GM18858 (cell line): ENCODE measurements at regions not wholly inside any gene's neighbourhood (a gene's known extent, or its start where the extent isn't known, plus 50 kb on each side); places are given as distances from the start of the nearest gene placed in this dataset.
"Not testable (repeated sequence)": the region's sequence is repeated elsewhere in the genome, so short reads cannot be mapped to it uniquely, and the experiment has no call there.

ENCODE experiments used
- ATAC-seq: cut with Tn5 transposase; IDR thresholded peaks from one replicate; pipeline ENCODE4 v1.9.1; 2021; ENCODE audit not compliant: unreplicated experiment

DNA sequence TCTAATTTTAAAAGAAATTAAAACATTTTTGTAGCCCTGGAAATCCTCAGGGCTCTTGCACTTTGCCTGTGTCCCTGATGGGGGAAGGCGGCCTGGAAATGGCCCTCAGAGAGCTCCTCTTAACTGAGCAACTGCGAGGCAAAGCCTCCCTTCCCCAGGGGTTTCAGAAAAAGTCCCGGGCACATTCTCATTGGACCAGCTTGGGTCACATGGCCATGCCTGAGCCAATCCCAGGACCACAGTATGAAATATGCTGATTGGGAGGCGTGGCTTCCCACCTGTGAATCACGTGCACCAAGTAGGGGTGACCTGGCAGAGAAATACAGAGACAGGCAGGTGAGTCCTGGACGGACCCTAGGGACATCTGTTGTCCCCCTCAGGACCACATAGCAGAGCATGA is 90.4 kb upstream of the SFSWAP start:
- ATAC-seq, result no peak

DNA sequence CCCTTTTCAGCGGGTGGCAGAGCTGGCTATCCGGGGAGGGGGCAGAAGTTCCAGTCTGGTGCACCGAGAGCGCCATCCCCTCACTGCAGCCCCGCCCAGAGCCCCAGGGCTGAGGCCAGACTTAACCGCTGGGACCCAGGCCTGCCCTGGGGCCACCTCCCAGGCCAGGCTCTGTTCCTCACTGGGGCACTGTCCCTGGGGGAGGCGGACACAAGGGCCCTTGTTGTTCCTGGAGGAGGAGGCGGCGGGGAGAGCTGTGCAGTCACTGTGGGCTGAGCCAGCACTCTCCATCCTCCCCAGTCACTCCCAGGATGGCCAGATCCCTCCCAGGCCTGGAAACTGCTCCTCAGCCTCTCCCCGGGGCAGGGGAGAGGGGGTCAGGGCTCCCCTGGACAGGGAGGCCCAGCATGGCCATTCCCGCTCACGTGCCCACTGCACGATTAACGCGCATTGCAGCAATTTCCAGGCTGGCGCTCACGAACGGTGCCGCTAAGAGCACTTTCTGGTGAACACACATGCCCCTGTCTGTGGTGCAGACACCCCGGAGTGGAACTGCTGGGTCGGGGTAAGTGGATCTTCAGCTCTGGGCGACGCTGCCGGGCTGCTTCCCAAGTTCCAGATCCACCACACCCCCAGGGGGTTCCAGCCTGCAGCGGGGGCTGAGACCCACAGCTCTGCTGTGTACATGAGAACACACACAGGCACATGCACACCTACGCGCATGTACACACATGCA is 89.8 kb upstream of the SFSWAP start:
- no peak for ATAC-seq

DNA sequence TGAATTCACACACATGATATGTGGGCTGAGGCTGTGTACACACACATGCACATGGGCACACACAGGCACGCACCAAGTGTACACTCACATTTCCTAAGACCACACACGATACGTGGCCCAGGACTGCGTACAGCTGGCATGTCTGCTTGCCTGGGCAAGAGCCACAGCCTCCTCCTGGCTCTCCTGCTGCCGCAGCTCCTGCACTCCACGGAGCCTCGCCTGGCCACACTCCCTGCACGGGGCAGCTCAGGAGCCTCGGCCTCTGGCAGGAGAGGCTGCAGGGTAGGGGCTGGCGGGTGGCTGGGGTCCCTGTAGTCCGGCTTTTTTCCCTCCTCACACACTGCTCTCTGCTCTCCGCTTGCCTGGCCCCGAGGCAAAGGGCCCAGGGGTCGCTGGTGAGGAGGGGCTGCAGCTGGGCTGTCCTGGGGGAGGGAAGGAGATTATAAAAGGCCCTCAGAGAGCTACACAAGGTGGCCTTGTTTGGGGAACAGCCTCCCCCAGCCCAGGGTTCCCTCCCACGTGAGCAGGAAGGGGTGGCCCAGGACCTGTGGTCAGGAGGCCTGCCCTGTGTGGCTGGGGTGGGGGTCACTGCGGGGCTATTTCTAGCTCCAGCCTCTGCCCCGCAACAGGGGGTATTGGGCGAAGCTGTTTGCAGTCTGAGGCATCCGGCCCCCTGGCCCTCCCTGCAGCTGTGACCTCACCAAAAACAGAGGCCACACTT is 89.0 kb upstream of the SFSWAP start:
- ATAC-seq, result no peak

GRCh38 chr12:131622422-131622955 is 88.4 kb upstream of the SFSWAP start:
- ATAC-seq, result no peak

GRCh38 chr12:131623404-131624368 is 87.2 kb upstream of the SFSWAP start:
- not testable (repeated sequence) for ATAC-seq

DNA sequence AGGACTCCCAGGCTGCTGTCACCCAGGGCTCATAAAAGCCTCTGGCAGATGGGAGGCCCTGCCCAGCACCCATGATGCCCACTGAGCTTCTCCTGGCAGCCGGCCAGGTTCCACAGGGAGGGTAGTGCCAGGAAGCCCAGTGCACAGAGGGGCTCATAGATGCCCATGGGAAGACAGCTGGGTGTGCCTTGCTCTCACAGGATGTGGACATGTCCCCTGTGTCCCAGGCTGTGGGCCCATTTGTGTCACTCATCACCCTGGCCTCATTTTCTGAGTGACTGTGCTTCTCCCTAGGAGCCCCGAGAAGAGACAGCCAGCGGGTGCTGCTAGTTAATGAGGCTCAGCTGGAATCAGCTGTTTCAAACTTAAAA is 86.5 kb upstream of the SFSWAP start:
- not testable (repeated sequence) for ATAC-seq

DNA sequence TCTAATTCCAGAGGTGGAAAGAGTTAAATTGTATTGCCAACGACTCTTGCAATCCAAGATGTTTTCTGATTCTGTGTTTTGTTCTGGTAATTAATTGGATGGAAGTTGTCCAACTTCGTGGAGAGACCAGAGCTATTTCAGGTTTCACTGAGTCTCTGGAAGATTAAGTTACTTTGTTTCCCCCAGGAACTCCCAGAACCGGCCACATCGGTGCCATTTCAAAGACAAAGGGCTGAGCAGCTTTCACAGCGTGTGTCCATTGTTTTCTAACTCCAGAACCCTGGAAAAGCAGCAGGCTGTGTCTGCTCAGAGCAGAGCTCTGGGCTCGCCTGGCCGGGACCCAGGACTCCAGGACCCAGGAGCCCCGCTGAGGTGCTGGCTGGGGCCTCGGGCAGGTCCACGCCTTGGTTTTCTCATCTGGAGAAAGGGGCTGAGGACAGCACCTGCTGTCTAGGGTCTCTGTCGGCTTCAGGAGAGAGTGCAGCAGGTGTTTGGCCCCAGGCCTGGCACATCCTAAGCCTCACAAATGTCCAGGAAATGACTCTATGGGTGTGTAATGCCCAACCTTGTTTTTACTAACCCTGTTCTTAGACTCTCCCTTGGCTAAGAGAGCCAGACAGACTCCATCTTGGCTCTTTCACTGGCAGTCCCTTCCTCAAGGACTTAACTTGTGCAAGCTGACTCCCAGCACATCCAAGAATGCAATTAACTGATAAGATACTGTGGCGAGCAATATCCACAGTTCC is 86.0 kb upstream of the SFSWAP start:
- ATAC-seq, result not testable (repeated sequence)

- not testable (repeated sequence) for ATAC-seq
Observed at GRCh38 chr12:131625966-131626722, 84.7 kb upstream of the SFSWAP start.

DNA sequence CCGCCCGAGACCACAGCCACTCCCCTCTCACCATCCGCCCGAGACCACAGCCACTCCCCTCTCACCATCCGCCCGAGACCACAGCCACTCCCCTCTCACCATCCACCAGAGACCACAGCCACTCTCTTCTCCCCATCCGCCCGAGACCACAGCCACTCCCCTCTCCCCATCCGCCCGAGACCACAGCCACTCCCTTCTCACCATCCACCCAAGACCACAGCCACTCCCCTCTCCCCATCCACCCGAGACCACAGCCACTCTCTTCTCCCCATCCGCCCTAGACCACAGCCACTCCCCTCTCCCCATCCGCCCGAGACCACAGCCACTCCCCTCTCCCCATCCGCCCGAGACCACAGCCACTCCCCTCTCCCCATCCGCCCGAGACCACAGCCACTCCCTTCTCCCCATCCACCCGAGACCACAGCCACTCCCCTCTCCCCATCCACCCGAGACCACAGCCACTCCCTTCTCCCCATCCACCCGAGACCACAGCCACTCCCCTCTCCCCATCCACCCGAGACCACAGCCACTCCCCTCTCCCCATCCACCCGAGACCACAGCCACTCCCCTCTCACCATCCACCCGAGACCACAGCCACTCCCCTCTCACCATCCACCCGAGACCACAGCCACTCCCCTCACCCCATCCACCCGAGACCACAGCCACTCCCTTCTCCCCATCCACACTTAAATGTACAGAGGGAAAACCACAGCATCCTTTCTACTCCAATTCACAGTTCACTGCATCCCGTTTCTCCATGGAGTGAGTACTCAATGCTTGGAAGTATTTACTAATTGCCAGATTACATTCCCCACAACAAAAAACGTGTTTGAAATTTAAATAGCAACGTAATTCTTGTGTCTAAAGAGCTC is 83.5 kb upstream of the SFSWAP start:
- ATAC-seq, result not testable (repeated sequence)

GRCh38 chr12:131628023-131628740 is 82.7 kb upstream of the SFSWAP start:
- ATAC-seq, result no peak

DNA sequence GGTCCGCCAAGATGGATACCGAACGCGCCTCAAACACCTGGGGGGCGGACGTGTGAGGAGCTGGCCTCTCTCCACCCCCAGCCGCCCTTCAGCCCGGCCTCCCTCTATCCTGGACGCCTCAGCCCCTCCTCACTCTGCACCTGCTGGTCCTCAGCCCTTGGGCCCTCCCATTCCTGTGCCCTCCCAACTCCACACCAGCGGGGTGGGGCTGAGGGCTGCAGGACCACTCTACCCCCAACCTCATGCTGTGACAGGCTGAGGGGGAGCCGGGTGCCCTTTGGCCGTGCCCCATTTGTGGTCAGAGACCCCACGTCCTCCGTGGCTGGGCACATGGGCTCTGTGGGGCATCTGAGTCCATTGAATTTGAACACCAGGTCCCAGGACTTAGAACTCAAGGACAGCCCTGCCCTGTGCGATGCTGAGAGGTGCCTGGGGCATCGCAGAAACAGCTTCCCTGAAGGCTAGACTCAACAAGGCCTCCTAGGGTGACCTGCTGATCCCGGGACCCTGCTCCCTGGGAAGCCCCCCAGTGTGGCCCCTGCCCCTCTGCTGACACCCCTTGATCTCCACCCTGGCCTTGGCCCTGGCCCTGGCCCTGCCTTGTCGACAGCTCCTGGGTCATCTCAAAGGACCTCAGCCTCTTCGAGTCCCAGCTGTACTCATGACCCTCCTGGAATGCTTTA is 82.0 kb upstream of the SFSWAP start:
- no peak for ATAC-seq

DNA sequence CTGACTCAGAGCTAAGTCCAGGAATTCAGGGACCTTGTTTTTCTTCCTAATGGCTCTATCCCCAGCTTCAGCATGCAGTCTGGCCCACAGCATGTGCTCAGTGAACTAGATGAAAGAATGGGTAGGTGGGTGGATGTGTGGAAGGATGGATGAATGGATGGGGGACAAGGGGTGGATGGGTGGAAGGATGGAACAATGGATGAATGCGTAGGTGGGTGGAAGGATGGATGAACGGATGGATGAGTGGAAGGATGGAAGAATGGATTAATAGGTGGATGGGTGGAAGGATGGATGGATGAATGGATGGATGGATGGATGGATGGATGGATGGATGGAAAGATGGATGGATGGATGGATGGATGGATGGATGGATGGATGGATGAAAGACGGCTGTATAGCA is 79.7 kb upstream of the SFSWAP start:
- no peak for ATAC-seq

DNA sequence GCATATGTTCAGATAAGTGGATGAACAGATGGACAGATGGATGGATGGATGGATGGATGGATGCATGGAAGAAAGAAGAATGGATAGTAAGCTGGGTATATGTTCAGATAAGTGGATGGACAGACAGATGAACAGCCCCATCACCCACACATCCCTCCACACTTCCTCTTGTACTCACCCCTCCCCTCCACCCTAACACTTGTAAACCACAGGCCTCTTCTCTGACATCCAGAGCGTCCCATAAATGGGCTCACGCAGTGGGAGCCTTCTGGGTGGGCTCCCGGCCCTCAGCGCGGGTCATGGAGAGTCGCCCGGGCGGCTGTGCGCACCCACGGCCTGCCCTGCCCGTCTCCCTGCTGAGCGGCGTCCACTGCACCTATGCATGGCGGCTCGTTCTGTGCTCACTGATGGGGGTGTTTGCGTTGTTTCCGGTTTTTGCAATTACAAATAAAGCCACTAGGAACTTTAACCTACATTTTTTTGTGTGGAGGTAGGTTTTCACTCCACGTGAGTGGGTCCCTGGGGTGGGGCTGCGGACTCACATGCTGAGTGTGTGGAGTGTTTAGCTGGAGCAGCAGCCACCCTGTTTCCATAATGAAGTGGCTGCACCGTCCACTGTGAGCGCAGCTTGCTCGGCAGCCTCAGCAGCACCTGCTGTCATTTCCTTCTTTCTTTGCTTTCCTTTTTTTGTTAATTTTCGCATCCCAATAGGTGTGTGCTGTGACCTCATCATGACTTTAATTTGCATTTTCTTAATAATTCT is 78.8 kb upstream of the SFSWAP start:
- ATAC-seq, result not testable (repeated sequence)

- ATAC-seq, result not testable (repeated sequence)
Observed at GRCh38 chr12:131632652-131633023, 78.3 kb upstream of the SFSWAP start.

- ATAC-seq, result not testable (repeated sequence)
Observed at GRCh38 chr12:131633610-131634009, 77.3 kb upstream of the SFSWAP start.

DNA sequence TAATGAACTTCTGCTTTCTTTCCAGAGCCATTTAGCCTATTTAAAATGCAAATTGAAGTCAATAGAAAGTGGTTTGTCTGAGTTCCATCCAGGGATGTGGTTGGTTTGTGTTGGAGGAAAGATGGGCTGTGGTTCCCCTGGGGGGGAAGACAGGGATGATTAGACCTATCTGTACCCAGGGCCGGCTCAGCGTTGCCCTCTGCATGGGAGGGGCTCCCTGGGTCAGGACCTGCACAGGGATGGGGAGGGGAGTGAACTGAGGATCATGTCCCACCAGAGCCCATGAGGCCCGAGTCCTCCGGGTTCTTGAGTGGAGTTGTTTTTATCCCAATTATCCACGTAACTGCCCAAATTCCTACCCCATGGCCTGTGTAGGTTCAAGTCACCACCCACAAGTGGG is 76.9 kb upstream of the SFSWAP start:
- no peak for ATAC-seq

DNA sequence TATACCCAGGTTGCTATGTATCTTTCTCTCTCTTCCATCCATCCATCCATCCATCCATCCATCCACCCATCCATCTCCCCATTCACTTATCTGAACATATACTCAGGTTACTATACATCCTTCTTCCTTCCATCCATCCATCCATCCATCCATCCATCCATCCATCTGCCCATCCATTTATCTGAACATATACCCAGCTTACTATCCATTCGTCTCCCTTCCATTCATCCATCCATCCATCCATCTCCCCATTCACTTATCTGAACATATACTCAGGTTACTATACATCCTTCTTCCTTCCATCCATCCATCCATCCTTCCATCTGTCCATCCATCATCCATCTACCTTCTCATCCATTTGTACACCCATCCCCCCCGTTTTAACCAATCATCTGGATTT is 75.9 kb upstream of the SFSWAP start:
- not testable (repeated sequence) for ATAC-seq
